ENCODE measurements at regions not wholly inside any gene's neighbourhood (a gene's known extent, or its start where the extent isn't known, plus 50 kb on each side); places are given as distances from the start of the nearest gene placed in this dataset.

DNA sequence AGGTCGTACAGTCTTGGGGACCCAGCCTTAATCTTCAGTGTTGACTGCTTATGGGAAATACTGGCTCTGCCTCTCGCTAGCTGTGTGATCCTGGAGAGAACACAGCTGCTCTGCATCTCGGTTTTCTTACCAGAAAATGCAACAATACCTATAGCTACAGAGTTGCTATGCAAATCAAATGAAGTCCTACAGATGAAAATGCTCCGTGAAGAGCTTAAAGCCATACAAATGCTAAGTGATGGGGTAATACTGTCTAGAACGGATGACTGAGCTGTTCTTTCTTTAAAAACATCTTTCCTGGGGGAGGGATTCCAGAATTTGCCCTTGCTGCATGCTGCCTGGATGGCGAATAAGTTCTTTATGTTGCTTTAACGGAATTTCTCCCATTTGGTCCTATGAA, 132.0 kb downstream of the ZBTB18 start:
- TF ChIP-seq, protein P1, sequence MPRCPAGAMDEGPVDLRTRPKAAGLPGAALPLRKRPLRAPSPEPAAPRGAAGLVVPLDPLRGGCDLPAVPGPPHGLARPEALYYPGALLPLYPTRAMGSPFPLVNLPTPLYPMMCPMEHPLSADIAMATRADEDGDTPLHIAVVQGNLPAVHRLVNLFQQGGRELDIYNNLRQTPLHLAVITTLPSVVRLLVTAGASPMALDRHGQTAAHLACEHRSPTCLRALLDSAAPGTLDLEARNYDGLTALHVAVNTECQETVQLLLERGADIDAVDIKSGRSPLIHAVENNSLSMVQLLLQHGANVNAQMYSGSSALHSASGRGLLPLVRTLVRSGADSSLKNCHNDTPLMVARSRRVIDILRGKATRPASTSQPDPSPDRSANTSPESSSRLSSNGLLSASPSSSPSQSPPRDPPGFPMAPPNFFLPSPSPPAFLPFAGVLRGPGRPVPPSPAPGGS (IDR thresholded peaks at IDR 0.05; ENCODE audit: borderline replicate concordance, insufficient read depth, low read depth, low read length, poor library complexity, severe bottlenecking) = no peak
- TF ChIP-seq, protein P2, sequence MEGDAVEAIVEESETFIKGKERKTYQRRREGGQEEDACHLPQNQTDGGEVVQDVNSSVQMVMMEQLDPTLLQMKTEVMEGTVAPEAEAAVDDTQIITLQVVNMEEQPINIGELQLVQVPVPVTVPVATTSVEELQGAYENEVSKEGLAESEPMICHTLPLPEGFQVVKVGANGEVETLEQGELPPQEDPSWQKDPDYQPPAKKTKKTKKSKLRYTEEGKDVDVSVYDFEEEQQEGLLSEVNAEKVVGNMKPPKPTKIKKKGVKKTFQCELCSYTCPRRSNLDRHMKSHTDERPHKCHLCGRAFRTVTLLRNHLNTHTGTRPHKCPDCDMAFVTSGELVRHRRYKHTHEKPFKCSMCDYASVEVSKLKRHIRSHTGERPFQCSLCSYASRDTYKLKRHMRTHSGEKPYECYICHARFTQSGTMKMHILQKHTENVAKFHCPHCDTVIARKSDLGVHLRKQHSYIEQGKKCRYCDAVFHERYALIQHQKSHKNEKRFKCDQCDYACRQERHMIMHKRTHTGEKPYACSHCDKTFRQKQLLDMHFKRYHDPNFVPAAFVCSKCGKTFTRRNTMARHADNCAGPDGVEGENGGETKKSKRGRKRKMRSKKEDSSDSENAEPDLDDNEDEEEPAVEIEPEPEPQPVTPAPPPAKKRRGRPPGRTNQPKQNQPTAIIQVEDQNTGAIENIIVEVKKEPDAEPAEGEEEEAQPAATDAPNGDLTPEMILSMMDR (IDR thresholded peaks at IDR 0.05 in 2 of 3, conservative IDR thresholded peaks at IDR 0.05 in 1 of 3; ENCODE audit: control insufficient read depth in 2 of 3, extremely low read depth in 1 of 3, insufficient read depth in 1 of 3, low read depth in 3 of 3, low read length in 3 of 3) = no peak
- TF ChIP-seq NFYB (IDR thresholded peaks at IDR 0.05; ENCODE audit: insufficient read depth, low read depth, low read length) = no peak
- TF ChIP-seq SP1 (IDR thresholded peaks at IDR 0.05; ENCODE audit: low read depth, low read length) = no peak
- no peak for TF ChIP-seq JUNB (IDR thresholded peaks at IDR 0.05)
- no peak for TF ChIP-seq RCOR1 (conservative IDR thresholded peaks at IDR 0.05; ENCODE audit: low read depth, low read length)
- TF ChIP-seq EP300 (IDR thresholded peaks at IDR 0.05; ENCODE audit: borderline replicate concordance in 1 of 2, control insufficient read depth in 1 of 2, low read depth in 2 of 2, low read length in 2 of 2) = no peak
- TF ChIP-seq POLR2A (IDR thresholded peaks at IDR 0.05; ENCODE audit: low read depth, low read length) = no peak
- TF ChIP-seq CBFB (IDR thresholded peaks at IDR 0.05; ENCODE audit: low read depth) = no peak
- no peak for TF ChIP-seq EGR1 (IDR thresholded peaks at IDR 0.05; ENCODE audit: borderline replicate concordance in 1 of 2, low read depth in 2 of 2, low read length in 2 of 2)
- TF ChIP-seq USF1 (IDR thresholded peaks at IDR 0.05; ENCODE audit: borderline replicate concordance, extremely low read length, insufficient read depth, low read depth, low read length) = no peak
- TF ChIP-seq ZZZ3 (IDR thresholded peaks at IDR 0.05; ENCODE audit: control insufficient read depth, insufficient read length, low read depth) = no peak
- no peak for TF ChIP-seq SREBF1 (IDR thresholded peaks at IDR 0.05; ENCODE audit: low read length)
